ENCODE measurements at regions not wholly inside any gene's neighbourhood (a gene's known extent, or its start where the extent isn't known, plus 50 kb on each side); places are given as distances from the start of the nearest gene placed in this dataset.

GRCh38 chr7:17651341-17651740, 289.0 kb downstream of the SNX13 start:
- TF ChIP-seq POLR2A (IDR thresholded peaks at IDR 0.05) (no peak), CTCF (IDR thresholded peaks at IDR 0.05 in 4 of 5, conservative IDR thresholded peaks at IDR 0.05 in 1 of 5) (no peak)
